ENCODE measurements at regions not wholly inside any gene's neighbourhood (a gene's known extent, or its start where the extent isn't known, plus 50 kb on each side); places are given as distances from the start of the nearest gene placed in this dataset.

- TF ChIP-seq EP300 (IDR thresholded peaks at IDR 0.05) (no peak), POLR2A (IDR thresholded peaks at IDR 0.05; ENCODE audit: low read depth) (no peak), CTCF (IDR thresholded peaks at IDR 0.05) (no peak)
Observed at GRCh38 chr1:157241185-157241538, 103.0 kb upstream of the ETV3 start.
